SK-N-SH (cell line): ENCODE measurements at regions not wholly inside any gene's neighbourhood (a gene's known extent, or its start where the extent isn't known, plus 50 kb on each side); places are given as distances from the start of the nearest gene placed in this dataset.

Experiments
- CHD2 ChIP-seq: fragments of 150-350 bp; IDR thresholded peaks from 2 replicates; pipeline ENCODE4 v1.6.1; 2018; ENCODE audit warnings: low read length; ENCODE audit not compliant: partially characterized antibody
- EZH2phosphoT487 ChIP-seq: fragments of 200-600 bp; sonication (generic); IDR thresholded peaks from 2 replicates; pipeline ENCODE4 v1.6.1; 2017; ENCODE audit warnings: low read depth, mixed run types, mild to moderate bottlenecking, antibody characterized with exemption, moderate library complexity, borderline replicate concordance
- FOXM1 ChIP-seq: IDR thresholded peaks from 2 replicates; pipeline ENCODE4 v1.4.0; 2012; ENCODE audit warnings: low read depth, mild to moderate bottlenecking
- POLR2AphosphoS5 ChIP-seq: IDR thresholded peaks from 2 replicates; pipeline ENCODE4 v1.6.1; 2012; ENCODE audit warnings: low read depth, low read length
- RFX5 ChIP-seq: IDR thresholded peaks from 2 replicates; pipeline ENCODE4 v1.6.1; 2012; ENCODE audit warnings: mild to moderate bottlenecking, improper control_type of control experiment, low read length
- SMC3 ChIP-seq: IDR thresholded peaks from 2 replicates; pipeline ENCODE4 v1.6.1; 2012; ENCODE audit warnings: low read depth, low read length, improper control_type of control experiment
- TAF1 ChIP-seq: IDR thresholded peaks from 2 replicates; pipeline ENCODE4 v1.6.1; 2012; ENCODE audit warnings: low read depth, mild to moderate bottlenecking, low read length, moderate library complexity, borderline replicate concordance
- TEAD4 ChIP-seq: IDR thresholded peaks from 2 replicates; pipeline ENCODE4 v1.4.0; 2012; ENCODE audit warnings: mild to moderate bottlenecking, borderline replicate concordance; ENCODE audit not compliant: insufficient read depth
- USF2 ChIP-seq: fragments of 150-350 bp; IDR thresholded peaks from 2 replicates; pipeline ENCODE4 v1.6.1; 2017; ENCODE audit warnings: antibody characterized with exemption, low read length, low read depth, borderline replicate concordance
- YY1 ChIP-seq: IDR thresholded peaks from 2 replicates; pipeline ENCODE4 v1.4.0; 2012; ENCODE audit warnings: low read depth, mild to moderate bottlenecking
- TF ChIP-seq, protein P1 (sequence below): fragments of 200-600 bp; sonication (generic); IDR thresholded peaks from 2 replicates; pipeline ENCODE4 v1.6.1; 2017; ENCODE audit warnings: antibody characterized with exemption, mild to moderate bottlenecking, moderate library complexity
- TF ChIP-seq, protein P2 (sequence below): IDR thresholded peaks from 2 replicates; pipeline ENCODE4 v1.6.1; 2012; ENCODE audit warnings: mild to moderate bottlenecking, low read depth, low read length, moderate library complexity

DNA sequence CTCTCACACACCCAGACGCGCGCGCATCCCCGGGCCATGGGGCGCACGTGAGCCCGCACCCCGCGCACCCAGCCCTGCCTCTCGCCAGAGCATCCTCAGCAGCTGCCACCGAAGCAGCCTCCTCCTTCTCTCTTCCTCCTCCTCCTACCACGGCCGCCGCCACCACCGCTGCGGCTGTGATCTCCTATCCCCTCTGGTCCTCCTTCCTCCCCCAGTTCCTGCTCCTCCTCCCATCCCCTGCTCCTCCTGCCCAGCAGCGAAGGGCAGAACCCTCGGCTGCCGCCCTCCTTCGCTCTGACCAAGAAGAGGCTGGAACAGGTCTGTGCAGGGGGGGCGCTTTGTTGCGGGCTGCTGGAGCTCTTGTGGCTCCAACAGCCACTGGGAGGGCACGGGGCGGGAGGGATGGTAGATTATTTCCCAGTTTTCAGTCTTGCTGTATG lies 148.7 kb upstream of the CHRDL1 start:
- TF ChIP-seq CHD2, result no peak
- TF ChIP-seq, protein P1, sequence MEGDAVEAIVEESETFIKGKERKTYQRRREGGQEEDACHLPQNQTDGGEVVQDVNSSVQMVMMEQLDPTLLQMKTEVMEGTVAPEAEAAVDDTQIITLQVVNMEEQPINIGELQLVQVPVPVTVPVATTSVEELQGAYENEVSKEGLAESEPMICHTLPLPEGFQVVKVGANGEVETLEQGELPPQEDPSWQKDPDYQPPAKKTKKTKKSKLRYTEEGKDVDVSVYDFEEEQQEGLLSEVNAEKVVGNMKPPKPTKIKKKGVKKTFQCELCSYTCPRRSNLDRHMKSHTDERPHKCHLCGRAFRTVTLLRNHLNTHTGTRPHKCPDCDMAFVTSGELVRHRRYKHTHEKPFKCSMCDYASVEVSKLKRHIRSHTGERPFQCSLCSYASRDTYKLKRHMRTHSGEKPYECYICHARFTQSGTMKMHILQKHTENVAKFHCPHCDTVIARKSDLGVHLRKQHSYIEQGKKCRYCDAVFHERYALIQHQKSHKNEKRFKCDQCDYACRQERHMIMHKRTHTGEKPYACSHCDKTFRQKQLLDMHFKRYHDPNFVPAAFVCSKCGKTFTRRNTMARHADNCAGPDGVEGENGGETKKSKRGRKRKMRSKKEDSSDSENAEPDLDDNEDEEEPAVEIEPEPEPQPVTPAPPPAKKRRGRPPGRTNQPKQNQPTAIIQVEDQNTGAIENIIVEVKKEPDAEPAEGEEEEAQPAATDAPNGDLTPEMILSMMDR, result no peak
- TF ChIP-seq YY1, result no peak
- no peak for TF ChIP-seq EZH2phosphoT487
- no peak for TF ChIP-seq POLR2AphosphoS5
- no peak for TF ChIP-seq TAF1
- no peak for TF ChIP-seq FOXM1
- no peak for TF ChIP-seq SMC3
- TF ChIP-seq USF2, result no peak
- TF ChIP-seq, protein P2, sequence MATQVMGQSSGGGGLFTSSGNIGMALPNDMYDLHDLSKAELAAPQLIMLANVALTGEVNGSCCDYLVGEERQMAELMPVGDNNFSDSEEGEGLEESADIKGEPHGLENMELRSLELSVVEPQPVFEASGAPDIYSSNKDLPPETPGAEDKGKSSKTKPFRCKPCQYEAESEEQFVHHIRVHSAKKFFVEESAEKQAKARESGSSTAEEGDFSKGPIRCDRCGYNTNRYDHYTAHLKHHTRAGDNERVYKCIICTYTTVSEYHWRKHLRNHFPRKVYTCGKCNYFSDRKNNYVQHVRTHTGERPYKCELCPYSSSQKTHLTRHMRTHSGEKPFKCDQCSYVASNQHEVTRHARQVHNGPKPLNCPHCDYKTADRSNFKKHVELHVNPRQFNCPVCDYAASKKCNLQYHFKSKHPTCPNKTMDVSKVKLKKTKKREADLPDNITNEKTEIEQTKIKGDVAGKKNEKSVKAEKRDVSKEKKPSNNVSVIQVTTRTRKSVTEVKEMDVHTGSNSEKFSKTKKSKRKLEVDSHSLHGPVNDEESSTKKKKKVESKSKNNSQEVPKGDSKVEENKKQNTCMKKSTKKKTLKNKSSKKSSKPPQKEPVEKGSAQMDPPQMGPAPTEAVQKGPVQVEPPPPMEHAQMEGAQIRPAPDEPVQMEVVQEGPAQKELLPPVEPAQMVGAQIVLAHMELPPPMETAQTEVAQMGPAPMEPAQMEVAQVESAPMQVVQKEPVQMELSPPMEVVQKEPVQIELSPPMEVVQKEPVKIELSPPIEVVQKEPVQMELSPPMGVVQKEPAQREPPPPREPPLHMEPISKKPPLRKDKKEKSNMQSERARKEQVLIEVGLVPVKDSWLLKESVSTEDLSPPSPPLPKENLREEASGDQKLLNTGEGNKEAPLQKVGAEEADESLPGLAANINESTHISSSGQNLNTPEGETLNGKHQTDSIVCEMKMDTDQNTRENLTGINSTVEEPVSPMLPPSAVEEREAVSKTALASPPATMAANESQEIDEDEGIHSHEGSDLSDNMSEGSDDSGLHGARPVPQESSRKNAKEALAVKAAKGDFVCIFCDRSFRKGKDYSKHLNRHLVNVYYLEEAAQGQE, result no peak
- no peak for TF ChIP-seq TEAD4
- no peak for TF ChIP-seq RFX5
